ENCODE measurements at regions not wholly inside any gene's neighbourhood (a gene's known extent, or its start where the extent isn't known, plus 50 kb on each side); places are given as distances from the start of the nearest gene placed in this dataset.

GRCh38 chr11:97968071-97968470 is 1052.7 kb upstream of the CNTN5 start:
- Histone ChIP-seq H3K4me3 (no peak overlapping the region), H3K9me3 (no peaks in the 10 kb centered on the region), H3K4me2 (no peak overlapping the region), H3K27ac (no peak overlapping the region), H3K4me1 (no peaks in the 10 kb centered on the region)
- ChIA-PET CTCF (no interaction called here), POLR2A (no interaction called here)
- TF ChIP-seq EHF (CRISPR knock-in tag; IDR thresholded peaks at IDR 0.05) (no peak), BCL3 (IDR thresholded peaks at IDR 0.05) (no peak), CTCF (IDR thresholded peaks at IDR 0.05) (no peak), PBX3 (IDR thresholded peaks at IDR 0.05) (no peak), CHD2 (IDR thresholded peaks at IDR 0.05; ENCODE audit: low read length, partially characterized antibody) (no peak), NR3C1 (IDR thresholded peaks at IDR 0.05) (no peak), JUNB (IDR thresholded peaks at IDR 0.05) (no peak)
- 11% methylated on average over 2 of the region's 2 CpGs for WGBS (ENCODE audit: missing lambda C conversion rate)
- no peak for ATAC-seq
- no peak for FAIRE-seq
- DNase-seq (ENCODE audit: low read depth in 1 of 2, low spot score in 1 of 2): no peak

- DNase-seq (ENCODE audit: low read depth in 1 of 2, low spot score in 1 of 2) (no peak), ATAC-seq (no peak), FAIRE-seq (no peak)
- ChIA-PET CTCF (no interaction called here), POLR2A (no interaction called here)
- no peak overlapping the region for H3K4me3 ChIP-seq
- no peak overlapping the region for H3K27ac ChIP-seq
- H3K4me2 ChIP-seq: no peak overlapping the region
- H3K4me1 ChIP-seq: no peaks in the 10 kb centered on the region
- 18% methylated on average over 4 of the region's 5 CpGs for WGBS (ENCODE audit: missing lambda C conversion rate)
- H3K9me3 ChIP-seq: no peaks in the 10 kb centered on the region
- TF ChIP-seq TFCP2L1 (CRISPR knock-in tag; IDR thresholded peaks at IDR 0.05) (no peak), POLR2AphosphoS2 (conservative IDR thresholded peaks at IDR 0.05; ENCODE audit: low read length) (no peak), ZSCAN20 (CRISPR knock-in tag; IDR thresholded peaks at IDR 0.05) (no peak), MAFK (IDR thresholded peaks at IDR 0.05; ENCODE audit: partially characterized antibody) (no peak), CHD2 (IDR thresholded peaks at IDR 0.05; ENCODE audit: low read length, partially characterized antibody) (no peak), FOSL2 (IDR thresholded peaks at IDR 0.05) (no peak), FOSL2 (CRISPR knock-in tag; IDR thresholded peaks at IDR 0.05) (no peak), RAD21 (conservative IDR thresholded peaks at IDR 0.05 in 1 of 2, IDR thresholded peaks at IDR 0.05 in 1 of 2) (no peak), RNF2 (IDR thresholded peaks at IDR 0.05; ENCODE audit: borderline replicate concordance, low read depth) (no peak), EHF (CRISPR knock-in tag; IDR thresholded peaks at IDR 0.05) (no peak), CEBPB (IDR thresholded peaks at IDR 0.05) (no peak), EHMT2 (IDR thresholded peaks at IDR 0.05; ENCODE audit: low read depth) (no peak), KDM1A (IDR thresholded peaks at IDR 0.05; ENCODE audit: low read depth) (no peak), MAZ (IDR thresholded peaks at IDR 0.05; ENCODE audit: borderline replicate concordance, low read depth, low read length) (no peak), HMGXB4 (CRISPR knock-in tag; IDR thresholded peaks at IDR 0.05; ENCODE audit: borderline replicate concordance) (no peak), FOXS1 (CRISPR knock-in tag; IDR thresholded peaks at IDR 0.05) (no peak), MAX (IDR thresholded peaks at IDR 0.05) (no peak), RFX5 (IDR thresholded peaks at IDR 0.05) (no peak), HEYL (CRISPR knock-in tag; IDR thresholded peaks at IDR 0.05) (no peak), ELK1 (IDR thresholded peaks at IDR 0.05; ENCODE audit: low read depth, low read length) (no peak)
Measured at GRCh38 chr11:97972731-97973130, 1048.0 kb upstream of the CNTN5 start.

Measured in A549 (cell line).